ENCODE measurements at regions not wholly inside any gene's neighbourhood (a gene's known extent, or its start where the extent isn't known, plus 50 kb on each side); places are given as distances from the start of the nearest gene placed in this dataset.

DNA sequence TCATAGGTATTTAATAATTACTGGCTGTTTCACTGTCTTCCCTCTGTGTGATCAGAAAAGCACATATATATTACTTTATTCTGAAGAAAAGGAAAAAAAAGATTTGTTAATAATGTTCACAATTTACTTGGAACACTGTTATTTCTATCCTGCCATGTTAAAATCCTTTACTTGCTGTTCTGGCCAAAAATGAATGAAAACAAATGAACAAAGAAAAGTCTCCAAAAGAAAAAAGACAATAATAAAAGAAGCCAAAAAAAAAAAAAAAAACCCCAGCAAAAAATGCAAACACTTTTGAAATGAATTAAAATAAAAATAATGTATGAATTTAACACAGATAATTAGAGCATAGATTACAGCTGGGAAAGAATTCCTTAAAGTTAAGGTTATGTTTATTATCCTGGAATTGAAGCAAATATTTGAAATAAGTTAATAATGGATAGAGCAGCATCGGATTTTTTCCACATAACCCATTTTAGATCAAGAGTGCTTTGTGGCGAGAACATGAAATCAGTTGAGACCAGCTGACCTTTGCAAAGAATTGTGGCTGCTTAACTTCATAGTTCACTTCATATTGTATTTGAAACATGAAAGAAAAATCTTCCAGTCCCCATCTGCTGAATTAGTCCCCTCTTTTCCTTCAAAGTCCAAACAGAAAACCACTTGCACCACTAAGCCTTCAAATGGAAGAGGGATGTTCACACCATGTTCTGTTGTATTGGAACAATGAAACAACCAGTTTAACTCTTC lies 444.8 kb downstream of the ADAMTS20 start:
- H3K27ac ChIP-seq = no peak overlapping the region
- H3K36me3 ChIP-seq = no peaks in the 10 kb centered on the region
- H3K4me3 ChIP-seq = no peak overlapping the region
- TF ChIP-seq POLR2A (IDR thresholded peaks at IDR 0.05) (no peak), CTCF (IDR thresholded peaks at IDR 0.05) (no peak)
- no peaks in the 10 kb centered on the region for H3K4me1 ChIP-seq
- no peaks in the 10 kb centered on the region for H3K9me3 ChIP-seq
- no peak for DNase-seq
- H3K27me3 ChIP-seq = no peaks in the 10 kb centered on the region

DNA sequence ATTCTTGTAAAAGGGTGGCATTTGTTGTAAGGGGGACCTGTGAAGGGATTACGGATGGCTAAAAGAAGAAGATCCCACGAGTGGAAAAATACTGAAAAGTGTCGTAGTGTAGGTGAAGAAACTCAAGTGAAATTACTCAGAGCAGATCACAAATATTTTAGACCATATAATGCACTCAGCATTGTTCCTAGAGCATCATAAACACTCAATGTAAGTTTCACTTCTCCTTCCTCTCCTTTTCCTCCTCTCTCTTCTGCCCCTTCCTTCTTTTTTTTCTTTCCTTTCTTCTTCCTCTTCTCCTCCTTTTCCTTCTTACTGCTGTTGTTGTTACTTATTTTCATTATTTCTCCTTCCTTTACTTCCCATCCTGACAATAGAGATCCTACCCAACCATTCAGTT lies 445.6 kb downstream of the ADAMTS20 start:
- Histone ChIP-seq H3K27me3 (no peaks in the 10 kb centered on the region), H3K27ac (no peak overlapping the region), H3K9me3 (no peaks in the 10 kb centered on the region), H3K4me3 (no peak overlapping the region), H3K36me3 (no peaks in the 10 kb centered on the region), H3K4me1 (no peaks in the 10 kb centered on the region)
- no peak for TF ChIP-seq POLR2A (IDR thresholded peaks at IDR 0.05)
- no peak for TF ChIP-seq CTCF (IDR thresholded peaks at IDR 0.05)
- no peak for DNase-seq

DNA sequence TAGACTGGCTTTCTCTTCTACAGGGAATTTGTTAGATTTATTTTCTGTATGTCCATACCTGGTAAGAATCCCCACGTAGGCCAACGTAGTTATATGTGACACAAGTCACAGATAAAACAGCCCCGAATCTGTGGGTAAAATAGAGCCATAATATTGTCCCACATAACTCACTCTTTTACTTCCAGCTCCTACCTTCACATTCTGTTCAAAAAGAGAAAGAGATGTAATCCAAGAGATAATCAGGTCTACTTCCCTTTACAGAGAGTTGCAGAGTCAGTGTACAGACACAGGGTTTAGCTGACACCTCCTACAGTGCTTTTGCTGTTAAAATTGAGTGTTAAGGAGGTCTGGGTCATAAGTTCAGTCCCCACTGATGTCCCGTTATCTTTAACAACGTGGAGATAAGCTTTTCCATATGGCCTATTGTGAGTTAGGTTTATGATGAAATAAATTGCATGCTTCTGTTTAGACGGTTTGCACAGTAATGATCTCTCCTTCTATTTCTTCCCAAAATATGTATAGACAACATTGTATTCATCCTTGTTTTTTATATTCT lies 446.5 kb downstream of the ADAMTS20 start:
- H3K27ac ChIP-seq = no peak overlapping the region

DNA sequence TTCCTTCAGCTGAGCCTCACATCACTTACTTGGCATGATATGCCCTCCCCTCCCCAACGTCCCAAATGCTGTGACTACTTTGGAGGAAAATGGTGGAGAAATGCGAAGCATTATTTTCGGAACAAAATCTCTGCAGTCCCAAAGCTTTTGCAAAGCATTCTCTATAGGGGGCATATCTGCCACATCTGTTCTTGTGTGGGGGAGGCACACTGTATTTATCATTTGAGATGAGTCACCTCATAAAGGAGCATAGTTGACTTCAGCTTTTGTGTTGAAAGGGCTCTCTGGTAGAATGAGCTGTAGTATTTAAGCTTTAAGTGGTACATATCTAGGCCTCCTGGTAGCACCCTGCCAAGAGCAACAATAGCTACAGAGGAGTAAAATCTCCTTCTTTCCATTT lies 447.5 kb downstream of the ADAMTS20 start:
- H3K27ac ChIP-seq = no peak overlapping the region
- no peaks in the 10 kb centered on the region for H3K36me3 ChIP-seq
- no peak for TF ChIP-seq CTCF (IDR thresholded peaks at IDR 0.05)
- no peak for TF ChIP-seq POLR2A (IDR thresholded peaks at IDR 0.05)
- no peaks in the 10 kb centered on the region for H3K4me1 ChIP-seq
- H3K9me3 ChIP-seq = no peaks in the 10 kb centered on the region
- no peaks in the 10 kb centered on the region for H3K27me3 ChIP-seq
- H3K4me3 ChIP-seq = no peak overlapping the region
- DNase-seq = no peak

More for the DNA sequence above, 446.5 kb downstream of the ADAMTS20 start:
- no peaks in the 10 kb centered on the region for H3K36me3 ChIP-seq
- no peaks in the 10 kb centered on the region for H3K4me1 ChIP-seq
- TF ChIP-seq CTCF (IDR thresholded peaks at IDR 0.05) = no peak
- TF ChIP-seq POLR2A (IDR thresholded peaks at IDR 0.05) = no peak
- no peaks in the 10 kb centered on the region for H3K27me3 ChIP-seq
- DNase-seq = no peak
- no peaks in the 10 kb centered on the region for H3K9me3 ChIP-seq
- H3K4me3 ChIP-seq = no peak overlapping the region

DNA sequence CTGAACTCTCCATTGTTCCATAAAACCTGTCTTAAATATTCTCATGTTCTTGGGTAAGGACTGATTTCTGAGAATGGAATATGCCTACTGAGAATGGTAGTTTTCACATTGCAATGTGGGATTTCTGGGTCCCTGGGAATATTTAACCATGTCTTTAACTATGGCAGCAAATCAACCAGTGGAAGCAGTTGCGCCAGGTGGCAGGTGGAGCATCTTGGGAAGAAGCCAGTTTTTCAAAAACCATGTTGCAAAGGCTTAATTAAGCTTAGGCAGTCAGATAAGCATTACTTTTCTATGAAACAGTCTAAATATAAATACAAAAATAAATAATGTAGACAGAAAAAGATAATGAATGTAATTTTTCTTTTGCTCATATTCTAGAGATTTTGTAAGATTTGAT lies 448.1 kb downstream of the ADAMTS20 start:
- Histone ChIP-seq H3K36me3 (no peaks in the 10 kb centered on the region), H3K27me3 (no peaks in the 10 kb centered on the region), H3K27ac (no peak overlapping the region), H3K9me3 (no peaks in the 10 kb centered on the region), H3K4me1 (no peaks in the 10 kb centered on the region), H3K4me3 (no peak overlapping the region)
- no peak for DNase-seq
- TF ChIP-seq CTCF (IDR thresholded peaks at IDR 0.05) = no peak
- no peak for TF ChIP-seq POLR2A (IDR thresholded peaks at IDR 0.05)

Data from Peyer's patch (tissue), 4 donors.